HCT116 (cell line): ENCODE measurements at regions not wholly inside any gene's neighbourhood (a gene's known extent, or its start where the extent isn't known, plus 50 kb on each side); places are given as distances from the start of the nearest gene placed in this dataset.

Experiments
- ATAC-seq: fragments of 200-7000 bp; cut with Tn5 transposase; 2 replicates; pipeline ENCODE4 v1.9.1; 2020; ENCODE audit warnings: mild to moderate bottlenecking, moderate library complexity
- BruUV-seq: library from RNA; stranded (reverse); fragments of 400-500 nt; replicated peaks from 2 replicates; lab custom pipeline; 2021; lab: Mats Ljungman, UMichigan
- CTCF ChIA-PET: fragments of 300-600 bp; sonication (Branson Sonifier 250); formaldehyde crosslinking; loops from one replicate; lab custom pipeline; 2021; ENCODE audit warnings: antibody characterized with exemption; lab: Charles Lee
- POLR2A ChIA-PET: fragments of 300-600, 350-600 bp; sonication (Branson Sonifier 250); formaldehyde crosslinking; loops from one replicate; lab custom pipeline; 2021; ENCODE audit warnings: antibody characterized with exemption; lab: Charles Lee
- RAD21 ChIA-PET, 2 experiments: fragments of 300-600 bp; sonication (Branson Sonifier 250); formaldehyde crosslinking; loops; one replicate each; lab custom pipeline; 2023; ENCODE audit warnings: low total read pairs in 2 of 2; ENCODE audit not compliant: uncharacterized antibody in 2 of 2, unreplicated experiment in 2 of 2, low non-redundant PET in 1 of 2; lab: Charles Lee
- DNase-seq: peaks from one replicate; pipeline ENCODE4 v3.0.0-alpha.2; 2010; ENCODE audit warnings: low read depth, low spot score
- H2AFZ ChIP-seq: fragments of 200-600 bp; shearing (Covaris generic), sonication (generic); 2 replicates; pipeline ENCODE4 v1.6.1; 2017; ENCODE audit warnings: low read depth, mixed run types, mixed read lengths, antibody characterized with exemption, low read length; ENCODE audit not compliant: poor library complexity, severe bottlenecking
- H3K27ac ChIP-seq: 2 replicates; pipeline ENCODE4 v1.5.1; 2012; ENCODE audit warnings: low read depth, low read length
- H3K27me3 ChIP-seq: fragments of 200-600 bp; sonication (generic); 2 replicates; pipeline ENCODE4 v1.6.1; 2016; ENCODE audit warnings: mixed run types, low read length, mixed read lengths; ENCODE audit not compliant: insufficient read depth
- H3K36me3 ChIP-seq, 2 experiments: fragments of 200-500 bp in 1 of 2; fragments of 200-600 bp in 1 of 2; sonication (Bioruptor generic) in 1 of 2; sonication (generic) in 1 of 2; 2 replicates each; pipeline versions ENCODE4 v1.5.1 to v1.6.1; 2014 to 2016; ENCODE audit warnings: low read length in 2 of 2, inconsistent platforms in 1 of 2, mixed read lengths in 1 of 2, mixed run types in 1 of 2; ENCODE audit not compliant: insufficient read depth in 2 of 2, control insufficient read depth in 1 of 2
- H3K4me1 ChIP-seq, 2 experiments: fragments of 200-600 bp in 1 of 2; sonication (generic) in 1 of 2; 2 replicates each; pipeline versions ENCODE4 v1.5.1 to v1.6.1; 2012 to 2017; ENCODE audit warnings: low read length in 2 of 2, inconsistent platforms in 1 of 2, mild to moderate bottlenecking in 1 of 2, mixed read lengths in 1 of 2, mixed run types in 1 of 2, moderate library complexity in 1 of 2; ENCODE audit not compliant: insufficient read depth in 2 of 2, control insufficient read depth in 1 of 2
- H3K4me2 ChIP-seq: fragments of 200-600 bp; sonication (generic); 2 replicates; pipeline ENCODE4 v1.6.1; 2017; ENCODE audit warnings: mixed run types, low read length, mixed read lengths
- H3K4me3 ChIP-seq, 2 experiments: fragments of 200-600 bp in 1 of 2; sonication (generic) in 1 of 2; replicated peaks in 1 of 2; 2 replicates each; pipeline ENCODE4 v1.5.1; 2011 to 2016; ENCODE audit warnings: low read length in 2 of 2, control low read depth in 1 of 2, low read depth in 1 of 2, mild to moderate bottlenecking in 1 of 2, mixed read lengths in 1 of 2, mixed run types in 1 of 2
- H3K79me2 ChIP-seq: fragments of 200-600 bp; sonication (generic); 2 replicates; pipeline ENCODE4 v1.6.1; 2017; ENCODE audit warnings: mild to moderate bottlenecking, mixed run types, low read length, moderate library complexity, mixed read lengths; ENCODE audit not compliant: insufficient read depth
- H3K9ac ChIP-seq: fragments of 200-600 bp; sonication (generic); 2 replicates; pipeline ENCODE4 v1.6.1; 2016; ENCODE audit warnings: low read length, mixed read lengths
- H3K9me2 ChIP-seq: fragments of 200-600 bp; sonication (generic), shearing (Covaris generic); 2 replicates; pipeline ENCODE4 v1.6.1; 2017; ENCODE audit warnings: mixed run types, mild to moderate bottlenecking, moderate library complexity; ENCODE audit not compliant: insufficient read depth
- H3K9me3 ChIP-seq, 2 experiments: fragments of 200-500 bp in 1 of 2; fragments of 200-600 bp in 1 of 2; sonication (Bioruptor generic) in 1 of 2; sonication (generic) in 1 of 2; 2 replicates each; pipeline ENCODE4 v1.6.1; 2014 to 2017; ENCODE audit warnings: low read length in 2 of 2, mixed read lengths in 2 of 2, inconsistent platforms in 1 of 2, low read depth in 1 of 2, mild to moderate bottlenecking in 1 of 2, mixed run types in 1 of 2, moderate library complexity in 1 of 2; ENCODE audit not compliant: control insufficient read depth in 1 of 2, insufficient read depth in 1 of 2
- H4K20me1 ChIP-seq: fragments of 200-600 bp; sonication (generic), shearing (Covaris generic); 2 replicates; pipeline ENCODE4 v1.6.1; 2017; ENCODE audit warnings: mixed run types, mild to moderate bottlenecking, moderate library complexity; ENCODE audit not compliant: insufficient read depth
- ATF3 ChIP-seq: IDR thresholded peaks from 2 replicates; pipeline ENCODE4 v1.6.1; 2012
- CBX3 ChIP-seq: IDR thresholded peaks from 2 replicates; pipeline ENCODE4 v1.6.1; 2012; ENCODE audit warnings: low read depth
- CEBPB ChIP-seq: IDR thresholded peaks from 2 replicates; pipeline ENCODE4 v1.6.1; 2012; ENCODE audit warnings: low read depth
- EGR1 ChIP-seq: IDR thresholded peaks from 2 replicates; pipeline ENCODE4 v1.6.1; 2012; ENCODE audit warnings: low read depth
- EZH2 ChIP-seq: fragments of 200-600 bp; sonication (generic); IDR thresholded peaks from 2 replicates; pipeline ENCODE4 v1.6.1; 2017; ENCODE audit warnings: antibody characterized with exemption, mixed run types
- FOSL1 ChIP-seq: IDR thresholded peaks from 2 replicates; pipeline ENCODE4 v1.6.1; 2012; ENCODE audit warnings: low read depth
- MAX ChIP-seq: IDR thresholded peaks from 2 replicates; pipeline ENCODE4 v1.6.1; 2012
- POLR2A ChIP-seq: IDR thresholded peaks from 2 replicates; pipeline ENCODE4 v1.7.0; 2011; ENCODE audit warnings: borderline replicate concordance; ENCODE audit not compliant: insufficient read depth, insufficient read length; ENCODE audit errors: extremely low read depth
- POLR2AphosphoS5 ChIP-seq: IDR thresholded peaks from 2 replicates; pipeline ENCODE4 v1.6.1; 2011; ENCODE audit warnings: mild to moderate bottlenecking, low read depth, low read length, moderate library complexity
- SP1 ChIP-seq: IDR thresholded peaks from 2 replicates; pipeline ENCODE4 v1.6.1; 2012; ENCODE audit warnings: low read depth
- SRF ChIP-seq: IDR thresholded peaks from 2 replicates; pipeline ENCODE4 v1.6.1; 2012; ENCODE audit warnings: low read depth
- TCF7L2 ChIP-seq: IDR thresholded peaks from 2 replicates; pipeline ENCODE4 v1.7.0; 2011; ENCODE audit warnings: borderline replicate concordance, inconsistent platforms; ENCODE audit not compliant: insufficient read depth, insufficient read length; ENCODE audit errors: extremely low read depth
- YY1 ChIP-seq: IDR thresholded peaks from 2 replicates; pipeline ENCODE4 v1.6.1; 2011; ENCODE audit warnings: low read length, low read depth, moderate library complexity, mild to moderate bottlenecking; ENCODE audit not compliant: insufficient replicate concordance; ENCODE audit errors: extremely low read depth
- ZBTB33 ChIP-seq: IDR thresholded peaks from 2 replicates; pipeline ENCODE4 v1.6.1; 2011; ENCODE audit warnings: mild to moderate bottlenecking, low read length, moderate library complexity; ENCODE audit not compliant: insufficient replicate concordance; ENCODE audit errors: extremely low read depth
- ZFX ChIP-seq: fragments of 450-650 bp; IDR thresholded peaks from 2 replicates; pipeline ENCODE4 v1.6.1; 2017
- ZNF274 ChIP-seq: fragments of 200-500 bp; sonication (Bioruptor generic); IDR thresholded peaks from 2 replicates; pipeline ENCODE4 v1.6.1; 2014; ENCODE audit warnings: mild to moderate bottlenecking, low read depth, low read length, inconsistent platforms
- intact Hi-C: fragments of 100-400 bp; cut with micrococcal nuclease; formaldehyde crosslinking; loops from 2 replicates; pipeline ENCODE4 v1.10.0; 2022

- ATAC-seq, result no peak
- Histone ChIP-seq H3K27me3 (peaks cover 6% of the 10 kb centered on the region; the same call in 1 of the 2 replicates), H2AFZ (no peak overlapping the region), H3K9me3 (no peaks in the 10 kb centered on the region), H3K27ac (no peak overlapping the region), H3K9me2 (no peaks in the 10 kb centered on the region), H4K20me1 (no peaks in the 10 kb centered on the region), H3K79me2 (no peaks in the 10 kb centered on the region), H3K4me1 (no peaks in the 10 kb centered on the region), H3K9ac (no peak overlapping the region), H3K4me2 (no peak overlapping the region), H3K36me3 (no peaks in the 10 kb centered on the region), H3K4me3 (no peak overlapping the region)
- TF ChIP-seq ATF3 (no peak), CBX3 (no peak), CEBPB (no peak), MAX (no peak), EZH2 (no peak), FOSL1 (no peak), SRF (no peak), ZBTB33 (no peak), ZFX (no peak), ZNF274 (no peak), POLR2AphosphoS5 (no peak), YY1 (no peak), EGR1 (no peak), TCF7L2 (no peak), SP1 (no peak), POLR2A (no peak)
- intact Hi-C loops, result no loop called here
- BruUV-seq, result no TSS peak
- ChIA-PET RAD21 (no interaction called here), POLR2A (no interaction called here), CTCF (no interaction called here)
- no peak for DNase-seq
Observed at GRCh38 chr1:116191294-116191693, 80.1 kb downstream of the MAB21L3 start.
